SU-DHL-6 (cell line): ENCODE measurements at regions not wholly inside any gene's neighbourhood (a gene's known extent, or its start where the extent isn't known, plus 50 kb on each side); places are given as distances from the start of the nearest gene placed in this dataset.

ENCODE experiments used
- CTCF ChIP-seq: fragments of 200-600 bp; sonication (generic); IDR thresholded peaks from one replicate; pipeline ENCODE4 v1.5.1; 2017; ENCODE audit warnings: antibody characterized with exemption, mild to moderate bottlenecking, low read length, moderate library complexity; ENCODE audit not compliant: insufficient read depth, poor library complexity, severe bottlenecking
- EZH2phosphoT487 ChIP-seq: fragments of 200-600 bp; sonication (generic), shearing (Covaris generic); conservative IDR thresholded peaks from 2 replicates; pipeline ENCODE4 v1.6.1; 2018; ENCODE audit warnings: mild to moderate bottlenecking, antibody characterized with exemption, low read length, moderate library complexity, mixed read lengths

GRCh38 chrX:45711231-45711630, 510.6 kb upstream of the DIPK2B start:
- TF ChIP-seq CTCF (no peak), EZH2phosphoT487 (no peak)
